ENCODE measurements at regions not wholly inside any gene's neighbourhood (a gene's known extent, or its start where the extent isn't known, plus 50 kb on each side); places are given as distances from the start of the nearest gene placed in this dataset.

GRCh38 chr1:98181036-98181764, 260.4 kb upstream of the DPYD start:
- no TSS peak for BruUV-seq (replicated peaks)

GRCh38 chr1:98179151-98179773, 258.4 kb upstream of the DPYD start:
- POLR2A ChIA-PET (ENCODE audit: unreplicated experiment): no interaction called here
- no TSS peak for BruUV-seq (replicated peaks)
- H3K27me3 ChIP-seq (ENCODE audit: low read length): no peaks in the 10 kb centered on the region
- CTCF ChIA-PET: no interaction called here
- no peaks in the 10 kb centered on the region for H3F3A ChIP-seq (ENCODE audit: low read length, unreplicated experiment)
- no peak for TF ChIP-seq EZH2phosphoT487 (IDR thresholded peaks at IDR 0.05; ENCODE audit: borderline replicate concordance, low read length)
- TF ChIP-seq, protein P1, sequence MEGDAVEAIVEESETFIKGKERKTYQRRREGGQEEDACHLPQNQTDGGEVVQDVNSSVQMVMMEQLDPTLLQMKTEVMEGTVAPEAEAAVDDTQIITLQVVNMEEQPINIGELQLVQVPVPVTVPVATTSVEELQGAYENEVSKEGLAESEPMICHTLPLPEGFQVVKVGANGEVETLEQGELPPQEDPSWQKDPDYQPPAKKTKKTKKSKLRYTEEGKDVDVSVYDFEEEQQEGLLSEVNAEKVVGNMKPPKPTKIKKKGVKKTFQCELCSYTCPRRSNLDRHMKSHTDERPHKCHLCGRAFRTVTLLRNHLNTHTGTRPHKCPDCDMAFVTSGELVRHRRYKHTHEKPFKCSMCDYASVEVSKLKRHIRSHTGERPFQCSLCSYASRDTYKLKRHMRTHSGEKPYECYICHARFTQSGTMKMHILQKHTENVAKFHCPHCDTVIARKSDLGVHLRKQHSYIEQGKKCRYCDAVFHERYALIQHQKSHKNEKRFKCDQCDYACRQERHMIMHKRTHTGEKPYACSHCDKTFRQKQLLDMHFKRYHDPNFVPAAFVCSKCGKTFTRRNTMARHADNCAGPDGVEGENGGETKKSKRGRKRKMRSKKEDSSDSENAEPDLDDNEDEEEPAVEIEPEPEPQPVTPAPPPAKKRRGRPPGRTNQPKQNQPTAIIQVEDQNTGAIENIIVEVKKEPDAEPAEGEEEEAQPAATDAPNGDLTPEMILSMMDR (conservative IDR thresholded peaks at IDR 0.05; ENCODE audit: low read depth, low read length): no peak
- no peak overlapping the region for H3K4me2 ChIP-seq (ENCODE audit: low read length)
- H3K4me1 ChIP-seq (ENCODE audit: insufficient read depth, low read length): 0 out of 2 replicates have a peak, but pooled peaks cover 4% of the 10 kb centered on the region
- no peak overlapping the region for H3K9ac ChIP-seq (ENCODE audit: low read length)
- H2AFZ ChIP-seq (ENCODE audit: low read length): no peak overlapping the region
- no peaks in the 10 kb centered on the region for H3K79me2 ChIP-seq (ENCODE audit: low read length)
- H3K4me3 ChIP-seq (ENCODE audit: low read length): no peak overlapping the region
- no peaks in the 10 kb centered on the region for H3K9me3 ChIP-seq (ENCODE audit: low read length)
- intact Hi-C loops (cut with micrococcal nuclease): no loop called here
- H3K36me3 ChIP-seq (ENCODE audit: low read depth, low read length): no peaks in the 10 kb centered on the region
- H3K27ac ChIP-seq (ENCODE audit: low read length): no peak overlapping the region
- ATAC-seq (no peak), DNase-seq (no peak)
- no peaks in the 10 kb centered on the region for H4K20me1 ChIP-seq (ENCODE audit: low read length)
- no peaks in the 10 kb centered on the region; the same call in 1 of the 2 replicates for H3K9me2 ChIP-seq (replicated peaks; ENCODE audit: low read length)

More at GRCh38 chr1:98181036-98181764, 260.4 kb upstream of the DPYD start:
- no peak overlapping the region for H3K27ac ChIP-seq (ENCODE audit: low read length)
- ATAC-seq (no peak), DNase-seq (no peak)
- no peak overlapping the region for H2AFZ ChIP-seq (ENCODE audit: low read length)
- no peaks in the 10 kb centered on the region for H4K20me1 ChIP-seq (ENCODE audit: low read length)
- H3K9me3 ChIP-seq (ENCODE audit: low read length): no peaks in the 10 kb centered on the region
- ChIA-PET CTCF (no interaction called here), POLR2A (ENCODE audit: unreplicated experiment) (no interaction called here)
- intact Hi-C loops (cut with micrococcal nuclease): no loop called here
- H3K36me3 ChIP-seq (ENCODE audit: low read depth, low read length): no peaks in the 10 kb centered on the region
- no peaks in the 10 kb centered on the region for H3F3A ChIP-seq (ENCODE audit: low read length, unreplicated experiment)
- H3K9me2 ChIP-seq (replicated peaks; ENCODE audit: low read length): no peaks in the 10 kb centered on the region; the same call in 1 of the 2 replicates
- H3K9ac ChIP-seq (ENCODE audit: low read length): no peak overlapping the region
- H3K4me2 ChIP-seq (ENCODE audit: low read length): no peak overlapping the region
- no peaks in the 10 kb centered on the region for H3K79me2 ChIP-seq (ENCODE audit: low read length)
- no peak overlapping the region for H3K4me3 ChIP-seq (ENCODE audit: low read length)
- H3K27me3 ChIP-seq (ENCODE audit: low read length): no peaks in the 10 kb centered on the region
- H3K4me1 ChIP-seq (ENCODE audit: insufficient read depth, low read length): 0 out of 2 replicates have a peak, but pooled peaks cover 4% of the 10 kb centered on the region
- TF ChIP-seq, protein P1 (conservative IDR thresholded peaks at IDR 0.05; ENCODE audit: low read depth, low read length): no peak
- TF ChIP-seq EZH2 (IDR thresholded peaks at IDR 0.05; ENCODE audit: low read length, unreplicated experiment) (no peak), EZH2phosphoT487 (IDR thresholded peaks at IDR 0.05; ENCODE audit: borderline replicate concordance, low read length) (no peak)

GRCh38 chr1:98177751-98178150, 256.9 kb upstream of the DPYD start:
- Histone ChIP-seq H3K4me3 (ENCODE audit: low read length) (no peak overlapping the region), H3K9me2 (replicated peaks; ENCODE audit: low read length) (no peaks in the 10 kb centered on the region; the same call in 1 of the 2 replicates), H3K27ac (ENCODE audit: low read length) (no peak overlapping the region), H3K9me3 (ENCODE audit: low read length) (no peaks in the 10 kb centered on the region), H4K20me1 (ENCODE audit: low read length) (no peaks in the 10 kb centered on the region), H3K27me3 (ENCODE audit: low read length) (no peaks in the 10 kb centered on the region), H2AFZ (ENCODE audit: low read length) (no peak overlapping the region), H3K36me3 (ENCODE audit: low read depth, low read length) (no peaks in the 10 kb centered on the region), H3K4me1 (ENCODE audit: insufficient read depth, low read length) (0 out of 2 replicates have a peak, but pooled peaks cover 4% of the 10 kb centered on the region), H3K9ac (ENCODE audit: low read length) (no peak overlapping the region), H3K4me2 (ENCODE audit: low read length) (no peak overlapping the region), H3F3A (ENCODE audit: low read length, unreplicated experiment) (no peaks in the 10 kb centered on the region), H3K79me2 (ENCODE audit: low read length) (no peaks in the 10 kb centered on the region)
- CTCF ChIA-PET: no interaction called here
- TF ChIP-seq, protein P1 (conservative IDR thresholded peaks at IDR 0.05; ENCODE audit: low read depth, low read length): no peak
- DNase-seq (no peak), ATAC-seq (no peak)
- intact Hi-C loops (cut with micrococcal nuclease): loop anchor here (2.0 kb wide), 1 partner anchor 153 kb away; no protein-coding TSS in a partner anchor
- no TSS peak for BruUV-seq (replicated peaks)
- POLR2A ChIA-PET (ENCODE audit: unreplicated experiment): no interaction called here
